KG1 (cell line): ENCODE measurements at regions not wholly inside any gene's neighbourhood (a gene's known extent, or its start where the extent isn't known, plus 50 kb on each side); places are given as distances from the start of the nearest gene placed in this dataset.
"Not testable (repeated sequence)": the region's sequence is repeated elsewhere in the genome, so short reads cannot be mapped to it uniquely, and the experiment has no call there.

Experiments
- DNase-seq: peaks from one replicate; lab custom pipeline; 2025; lab: John Stamatoyannopoulos, UW

GRCh38 chr1:82371844-82372498 lies 571.2 kb downstream of the ADGRL2 start:
- no peak for DNase-seq

- no peak for DNase-seq
Observed at GRCh38 chr1:82367456-82367855, 566.7 kb downstream of the ADGRL2 start.

- DNase-seq = no peak
Observed at GRCh38 chr1:82366689-82367088, 566.0 kb downstream of the ADGRL2 start.

- not testable (repeated sequence) for DNase-seq
Observed at GRCh38 chr1:82359541-82359940, 558.8 kb downstream of the ADGRL2 start.

GRCh38 chr1:82358706-82359105 lies 558.0 kb downstream of the ADGRL2 start:
- DNase-seq = not testable (repeated sequence)

GRCh38 chr1:82354546-82354945 lies 553.8 kb downstream of the ADGRL2 start:
- not testable (repeated sequence) for DNase-seq

- no peak for DNase-seq
Observed at GRCh38 chr1:82348487-82348886, 547.8 kb downstream of the ADGRL2 start.

- no peak for DNase-seq
Observed at GRCh38 chr1:82346141-82346540, 545.4 kb downstream of the ADGRL2 start.

- DNase-seq = no peak
Observed at GRCh38 chr1:82343381-82343780, 542.6 kb downstream of the ADGRL2 start.

GRCh38 chr1:82337635-82338034 lies 536.9 kb downstream of the ADGRL2 start:
- no peak for DNase-seq

GRCh38 chr1:82330330-82330729 lies 529.6 kb downstream of the ADGRL2 start:
- no peak for DNase-seq

- no peak for DNase-seq
Observed at GRCh38 chr1:82329226-82329625, 528.5 kb downstream of the ADGRL2 start.

GRCh38 chr1:82323144-82323841 lies 522.6 kb downstream of the ADGRL2 start:
- no peak for DNase-seq

GRCh38 chr1:82321794-82322193 lies 521.1 kb downstream of the ADGRL2 start:
- no peak for DNase-seq

GRCh38 chr1:82319546-82319945 lies 518.8 kb downstream of the ADGRL2 start:
- DNase-seq = no peak

- DNase-seq = no peak
Observed at GRCh38 chr1:82318921-82319320, 518.2 kb downstream of the ADGRL2 start.

- no peak for DNase-seq
Observed at GRCh38 chr1:82318265-82318664, 517.5 kb downstream of the ADGRL2 start.

GRCh38 chr1:82317671-82318070 lies 516.9 kb downstream of the ADGRL2 start:
- no peak for DNase-seq

GRCh38 chr1:82299656-82300055 lies 498.9 kb downstream of the ADGRL2 start:
- no peak for DNase-seq

GRCh38 chr1:82299056-82299455 lies 498.3 kb downstream of the ADGRL2 start:
- DNase-seq = no peak

- no peak for DNase-seq
Observed at GRCh38 chr1:82297139-82297896, 496.6 kb downstream of the ADGRL2 start.

GRCh38 chr1:82287556-82287955 lies 486.8 kb downstream of the ADGRL2 start:
- DNase-seq = no peak

GRCh38 chr1:82284213-82284612 lies 483.5 kb downstream of the ADGRL2 start:
- DNase-seq = no peak
